Endothelial cell of umbilical vein (primary cell): ENCODE measurements at regions not wholly inside any gene's neighbourhood (a gene's known extent, or its start where the extent isn't known, plus 50 kb on each side); places are given as distances from the start of the nearest gene placed in this dataset.

Experiments used
- BruUV-seq: library from RNA; stranded (reverse); fragments of 400-500 nt; replicated peaks from 2 replicates; lab custom pipeline; 2021; lab: Mats Ljungman, UMichigan
- CTCF ChIA-PET: fragments of 300-600, 350-600 bp; sonication (Branson Sonifier 250); formaldehyde crosslinking; loops from one replicate; lab custom pipeline; 2021; ENCODE audit warnings: antibody characterized with exemption, inconsistent platforms; lab: Charles Lee
- POLR2A ChIA-PET: fragments of 300-600, 350-600 bp; sonication (Branson Sonifier 250); formaldehyde crosslinking; loops from one replicate; lab custom pipeline; 2021; ENCODE audit warnings: antibody characterized with exemption, inconsistent platforms; lab: Charles Lee
- DNase-seq: peaks from one replicate; pipeline ENCODE4 v3.0.0-alpha.2; 2011; ENCODE audit warnings: low read depth, low spot score
- FAIRE-seq: peaks from 2 replicates; lab custom pipeline; 2011; peaks lifted over from hg19 to GRCh38; lab: Jason Lieb, UNC
- H2AFZ ChIP-seq: 2 replicates; pipeline ENCODE4 v1.6.0; 2012; ENCODE audit warnings: low read depth, low read length, control low read depth, inconsistent platforms
- H3K27ac ChIP-seq: 2 replicates; pipeline ENCODE4 v1.5.1; 2011; ENCODE audit warnings: low read depth, mild to moderate bottlenecking, control low read depth, low read length, moderate library complexity; ENCODE audit not compliant: insufficient read depth
- H3K27me3 ChIP-seq, 2 experiments: 2 replicates each; pipeline versions ENCODE4 v1.6.0 to v1.6.1; 2011; ENCODE audit warnings: low read length in 2 of 2, mixed read lengths in 1 of 2; ENCODE audit not compliant: control insufficient read depth in 2 of 2, insufficient read depth in 2 of 2
- H3K36me3 ChIP-seq, 2 experiments: 2 replicates in 1 of 2; 3 replicates in 1 of 2; pipeline ENCODE4 v1.5.1; 2011; ENCODE audit warnings: low read length in 2 of 2, mild to moderate bottlenecking in 1 of 2, moderate library complexity in 1 of 2; ENCODE audit not compliant: control insufficient read depth in 2 of 2, insufficient read depth in 2 of 2; ENCODE audit errors: extremely low read depth in 1 of 2
- H3K4me1 ChIP-seq: 3 replicates; pipeline ENCODE4 v1.5.1; 2011; ENCODE audit warnings: mild to moderate bottlenecking, low read length; ENCODE audit not compliant: control insufficient read depth, insufficient read depth; ENCODE audit errors: extremely low read depth
- H3K4me2 ChIP-seq: 2 replicates; pipeline ENCODE4 v1.6.1; 2011; ENCODE audit warnings: low read length, control low read depth, mixed read lengths; ENCODE audit not compliant: insufficient read depth
- H3K4me3 ChIP-seq, 3 experiments: fragments of 200-600 bp in 1 of 3; sonication (generic), shearing (Covaris generic) in 1 of 3; replicated peaks in 1 of 3; 2 replicates each; pipeline ENCODE4 v1.5.1; 2011 to 2016; ENCODE audit warnings: control low read depth in 3 of 3, low read length in 3 of 3, mild to moderate bottlenecking in 2 of 3, inconsistent platforms in 1 of 3, low read depth in 1 of 3, moderate library complexity in 1 of 3; ENCODE audit not compliant: insufficient read depth in 1 of 3
- H3K79me2 ChIP-seq: 2 replicates; pipeline ENCODE4 v1.6.0; 2012; ENCODE audit warnings: low read length, inconsistent platforms; ENCODE audit not compliant: control insufficient read depth, insufficient read depth
- H3K9ac ChIP-seq: replicated peaks from 2 replicates; pipeline ENCODE3; 2011; ENCODE audit warnings: low read length, control low read depth; ENCODE audit not compliant: insufficient read depth; ENCODE audit errors: extremely low read depth
- H3K9me1 ChIP-seq: replicated peaks from 3 replicates; pipeline ENCODE4 v1.6.0; 2011; ENCODE audit warnings: mild to moderate bottlenecking, low read length; ENCODE audit not compliant: control insufficient read depth, insufficient read depth; ENCODE audit errors: extremely low read depth
- H3K9me3 ChIP-seq: replicated peaks from 2 replicates; pipeline ENCODE4 v1.5.1; 2012; ENCODE audit warnings: low read length, inconsistent platforms; ENCODE audit not compliant: control insufficient read depth, insufficient read depth
- H4K20me1 ChIP-seq: replicated peaks from 2 replicates; pipeline ENCODE3; 2011; ENCODE audit warnings: mild to moderate bottlenecking, low read length; ENCODE audit not compliant: control insufficient read depth, insufficient read depth; ENCODE audit errors: extremely low read depth
- CTCF ChIP-seq, 2 donors: IDR thresholded peaks; 1 replicate in 1 of 2; 2 replicates in 1 of 2; pipeline ENCODE4 v1.5.1; 2011; ENCODE audit warnings: low read length in 2 of 2, mild to moderate bottlenecking in 2 of 2, moderate library complexity in 2 of 2, control low read depth in 1 of 2, inconsistent platforms in 1 of 2, low read depth in 1 of 2; ENCODE audit not compliant: insufficient read depth in 1 of 2; ENCODE audit errors: extremely low read depth in 1 of 2
- EZH2 ChIP-seq: IDR thresholded peaks from 2 replicates; pipeline ENCODE4 v1.6.1; 2012; ENCODE audit warnings: borderline replicate concordance, low read depth, mild to moderate bottlenecking, moderate library complexity, low read length, inconsistent platforms; ENCODE audit not compliant: severe bottlenecking
- FOS ChIP-seq: IDR thresholded peaks from 2 replicates; pipeline ENCODE4 v1.6.1; 2011; ENCODE audit warnings: mild to moderate bottlenecking, low read length, moderate library complexity, borderline replicate concordance; ENCODE audit not compliant: insufficient read depth
- GATA2 ChIP-seq: IDR thresholded peaks from 2 replicates; pipeline ENCODE4 v1.7.0; 2011; ENCODE audit warnings: low read depth, mild to moderate bottlenecking, moderate library complexity, mixed read lengths, low read length; ENCODE audit not compliant: insufficient read length, insufficient read depth
- JUN ChIP-seq: IDR thresholded peaks from 2 replicates; pipeline ENCODE4 v1.6.1; 2011; ENCODE audit warnings: borderline replicate concordance, low read depth; ENCODE audit not compliant: insufficient read length, insufficient read depth
- MYC ChIP-seq: IDR thresholded peaks from one replicate; pipeline ENCODE4 v1.6.1; 2011; ENCODE audit warnings: mild to moderate bottlenecking, low read depth, low read length
- POLR2A ChIP-seq: IDR thresholded peaks from 2 replicates; pipeline ENCODE4 v1.6.1; 2012; ENCODE audit warnings: low read depth, mild to moderate bottlenecking, control low read depth, low read length
- POLR2AphosphoS5 ChIP-seq: IDR thresholded peaks from 2 replicates; pipeline ENCODE4 v1.6.1; 2012; ENCODE audit warnings: low read depth, mild to moderate bottlenecking, control low read depth, low read length, moderate library complexity; ENCODE audit not compliant: insufficient read depth
- dilution Hi-C: fragments of 300-500 bp; cut with MboI; formaldehyde crosslinking; loops from one replicate; pipeline ENCODE4 v1.15.0; 2019; ENCODE audit warnings: low sequenced_read_pairs; ENCODE audit not compliant: extremely low pct_ligation_motif_present
- intact Hi-C: fragments of 100-400 bp; cut with micrococcal nuclease; formaldehyde crosslinking; loops from one replicate; pipeline ENCODE4 v1.10.0; 2022
- TF ChIP-seq, protein P1 (sequence below): IDR thresholded peaks from 2 replicates; pipeline ENCODE4 v1.6.1; 2011; ENCODE audit not compliant: insufficient read depth, insufficient read length

DNA sequence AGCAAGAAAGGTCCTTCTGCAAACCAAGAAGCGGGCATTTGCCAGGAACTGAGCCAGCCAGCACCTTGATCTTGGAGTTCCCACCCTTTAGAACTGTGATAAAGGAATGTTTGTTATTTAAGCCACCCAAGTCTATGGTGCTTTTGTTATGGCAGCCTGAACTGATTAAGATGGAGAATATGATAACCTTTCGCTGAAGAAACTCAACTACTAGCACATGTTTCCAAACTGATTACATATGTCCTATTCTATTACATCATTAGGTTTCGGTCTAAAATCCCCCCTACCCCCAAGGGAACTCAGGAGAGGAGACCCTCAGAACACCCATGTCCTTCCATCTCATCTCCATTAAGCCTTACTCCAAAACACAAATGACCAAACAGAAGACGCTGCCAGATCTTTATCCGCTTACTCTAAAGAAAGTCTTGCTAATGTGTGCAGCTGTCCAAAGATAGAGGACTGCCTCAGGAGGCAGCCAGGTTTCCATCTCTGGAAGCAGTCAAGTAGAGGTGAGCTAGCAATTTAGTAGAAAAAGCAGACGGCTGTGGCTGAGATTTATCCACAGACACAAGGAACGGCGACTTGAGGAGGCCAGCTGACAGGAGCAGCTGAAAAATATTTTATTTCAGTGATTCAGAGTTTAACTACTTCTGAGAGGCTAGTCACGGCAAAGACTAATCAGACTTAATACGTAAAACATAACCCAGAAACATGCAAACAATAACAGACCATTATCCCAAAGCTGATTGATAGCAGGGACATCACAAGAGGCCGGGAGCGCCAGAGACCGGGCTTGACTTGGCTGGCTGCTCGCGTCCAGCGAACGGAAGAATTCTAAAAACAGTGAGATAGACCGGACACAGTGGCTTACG, 611.4 kb upstream of the CDH5 start:
- Histone ChIP-seq H3K36me3 (no peaks in the 10 kb centered on the region), H3K27me3 (no peaks in the 10 kb centered on the region), H3K9me3 (no peaks in the 10 kb centered on the region), H4K20me1 (no peaks in the 10 kb centered on the region), H3K9ac (no peak overlapping the region), H3K4me1 (no peaks in the 10 kb centered on the region), H3K79me2 (no peaks in the 10 kb centered on the region), H3K4me2 (no peak overlapping the region), H3K4me3 (no peak overlapping the region), H3K9me1 (no peaks in the 10 kb centered on the region), H2AFZ (no peak overlapping the region), H3K27ac (no peak overlapping the region)
- no TSS peak for BruUV-seq
- DNase-seq (no peak), FAIRE-seq (no peak)
- CTCF ChIA-PET: no interaction called here
- dilution Hi-C loops (no loop called here), intact Hi-C loops (no loop called here)
- TF ChIP-seq MYC: no peak
- no peak for TF ChIP-seq EZH2
- no peak for TF ChIP-seq JUN
- no peak for TF ChIP-seq POLR2A
- TF ChIP-seq, protein P1, sequence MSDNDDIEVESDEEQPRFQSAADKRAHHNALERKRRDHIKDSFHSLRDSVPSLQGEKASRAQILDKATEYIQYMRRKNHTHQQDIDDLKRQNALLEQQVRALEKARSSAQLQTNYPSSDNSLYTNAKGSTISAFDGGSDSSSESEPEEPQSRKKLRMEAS: no peak
- no peak for TF ChIP-seq GATA2
- no peak for TF ChIP-seq CTCF (IDR thresholded peaks at IDR 0.05; ENCODE audit: extremely low read depth in 1 of 2, insufficient read depth in 1 of 2, low read depth in 1 of 2, low read length in 2 of 2)
- TF ChIP-seq FOS: no peak
- TF ChIP-seq POLR2AphosphoS5: no peak
- POLR2A ChIA-PET: no interaction called here
